SJSA1 (cell line): ENCODE measurements at regions not wholly inside any gene's neighbourhood (a gene's known extent, or its start where the extent isn't known, plus 50 kb on each side); places are given as distances from the start of the nearest gene placed in this dataset.

Source experiments
- DNase-seq, 2 experiments: peaks; one replicate each; pipeline ENCODE4 v3.0.0-alpha.2; 2015 to 2020; ENCODE audit warnings: low spot score in 2 of 2, low read depth in 1 of 2
- H3K27ac ChIP-seq: fragments of 250-450 bp; sonication (Bioruptor Pico); 2 replicates; pipeline ENCODE4 v1.5.1; 2020; ENCODE audit warnings: mild to moderate bottlenecking, moderate library complexity
- H3K27me3 ChIP-seq: fragments of 250-450 bp; sonication (Bioruptor Pico); replicated peaks from 2 replicates; pipeline ENCODE4 v1.5.1; 2020; ENCODE audit warnings: mild to moderate bottlenecking, moderate library complexity
- H3K36me3 ChIP-seq: fragments of 250-450 bp; sonication (Bioruptor Pico); 2 replicates; pipeline ENCODE4 v1.5.1; 2020; ENCODE audit warnings: mild to moderate bottlenecking
- H3K4me1 ChIP-seq: fragments of 250-450 bp; sonication (Bioruptor Pico); replicated peaks from 2 replicates; pipeline ENCODE4 v1.6.1; 2021; ENCODE audit warnings: mild to moderate bottlenecking
- H3K4me3 ChIP-seq: fragments of 250-450 bp; sonication (Bioruptor Pico); 2 replicates; pipeline ENCODE4 v1.5.1; 2020; ENCODE audit warnings: mild to moderate bottlenecking
- H3K9me3 ChIP-seq: fragments of 250-450 bp; sonication (Bioruptor Pico); replicated peaks from 2 replicates; pipeline ENCODE4 v1.5.1; 2020; ENCODE audit warnings: mild to moderate bottlenecking

DNA sequence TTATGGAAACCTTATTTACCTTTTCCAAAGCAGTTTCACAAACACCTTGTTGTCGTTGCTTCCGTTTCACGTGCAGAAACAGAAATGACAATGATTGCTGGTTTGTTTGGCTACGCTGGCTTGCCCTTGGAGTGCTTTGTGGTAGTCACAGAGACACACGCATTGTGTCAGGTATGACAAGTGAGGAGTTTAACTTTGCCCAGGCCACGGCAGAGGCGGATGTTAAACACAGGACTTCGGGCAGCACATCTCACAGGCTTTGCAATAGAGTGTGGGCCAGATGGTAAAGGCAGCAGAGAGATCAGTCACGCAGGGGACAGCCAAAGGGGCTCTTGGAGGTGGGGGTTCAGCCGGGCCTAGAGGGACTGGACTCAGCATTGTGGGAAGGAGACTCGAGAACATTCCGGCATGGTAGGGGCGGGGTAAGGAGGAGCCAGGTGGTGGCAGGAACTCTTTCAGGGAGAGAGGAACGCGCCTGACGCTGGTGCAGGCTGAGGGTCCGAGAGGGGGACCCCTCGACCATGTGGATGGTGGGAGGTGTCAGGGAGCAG is 59.8 kb upstream of the KCNA1 start:
- Histone ChIP-seq H3K9me3 (no peaks in the 10 kb centered on the region), H3K36me3 (no peaks in the 10 kb centered on the region), H3K27me3 (peaks cover 4% of the 10 kb centered on the region), H3K27ac (no peak overlapping the region), H3K4me3 (no peak overlapping the region), H3K4me1 (no peaks in the 10 kb centered on the region)
- DNase-seq: no peak

DNA sequence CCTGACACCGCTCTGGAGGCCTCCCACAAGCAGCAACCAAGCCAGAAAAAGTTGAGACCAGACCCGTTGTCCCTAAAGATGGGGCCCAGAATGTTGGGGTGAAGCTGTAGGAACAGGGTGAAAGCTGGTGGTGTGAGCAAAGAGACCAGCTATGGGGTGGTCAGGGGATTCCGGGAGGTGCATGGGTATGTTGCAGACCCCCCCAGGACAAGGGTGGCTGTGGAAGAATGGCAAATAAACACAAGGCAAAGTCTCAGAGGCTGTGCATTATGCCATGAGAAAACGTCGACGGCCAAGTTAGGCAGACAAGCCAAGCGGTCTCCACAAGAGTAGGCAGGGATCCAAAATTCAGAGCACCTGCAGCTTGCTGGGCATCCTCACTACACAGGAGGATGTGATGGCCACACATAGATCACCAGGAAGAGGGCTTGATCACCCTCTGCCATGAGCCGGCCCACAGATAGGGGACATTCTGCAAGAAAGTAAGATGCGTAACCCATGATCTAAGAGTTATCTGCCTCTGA is 58.8 kb upstream of the KCNA1 start:
- no peak overlapping the region for H3K4me3 ChIP-seq
- no peak for DNase-seq
- H3K27ac ChIP-seq: no peak overlapping the region
- H3K36me3 ChIP-seq: no peaks in the 10 kb centered on the region
- H3K27me3 ChIP-seq: peaks cover 4% of the 10 kb centered on the region
- H3K4me1 ChIP-seq: no peaks in the 10 kb centered on the region
- H3K9me3 ChIP-seq: no peaks in the 10 kb centered on the region

GRCh38 chr12:4852308-4852707 is 57.4 kb upstream of the KCNA1 start:
- H3K4me3 ChIP-seq: no peak overlapping the region
- H3K36me3 ChIP-seq: no peaks in the 10 kb centered on the region
- no peak for DNase-seq
- H3K4me1 ChIP-seq: no peaks in the 10 kb centered on the region
- no peaks in the 10 kb centered on the region for H3K9me3 ChIP-seq
- H3K27ac ChIP-seq: no peak overlapping the region
- H3K27me3 ChIP-seq: peaks cover 14% of the 10 kb centered on the region

DNA sequence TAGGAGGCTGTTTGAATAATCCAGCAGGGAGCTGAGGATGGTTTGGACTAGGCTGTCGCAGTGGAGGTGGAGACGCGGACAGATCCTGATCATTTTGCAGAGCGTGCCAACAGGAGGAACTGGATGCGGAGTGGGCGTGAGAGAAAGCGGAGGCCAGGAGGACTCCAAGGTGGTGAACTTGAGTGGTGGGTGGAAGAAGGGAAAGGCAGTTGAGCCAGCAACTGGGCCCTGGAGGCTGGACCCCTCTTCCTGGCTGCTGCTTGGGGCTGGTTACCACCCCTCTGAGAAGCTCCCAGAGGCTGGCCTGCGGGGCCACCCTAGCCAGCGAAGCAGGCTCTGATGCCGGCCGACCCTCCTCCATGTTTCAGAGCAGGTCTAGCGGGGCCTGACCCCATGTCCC is 56.8 kb upstream of the KCNA1 start:
- no peaks in the 10 kb centered on the region for H3K9me3 ChIP-seq
- no peak overlapping the region for H3K4me3 ChIP-seq
- no peak overlapping the region for H3K27ac ChIP-seq
- no peaks in the 10 kb centered on the region for H3K4me1 ChIP-seq
- DNase-seq: no peak
- peaks cover 21% of the 10 kb centered on the region for H3K27me3 ChIP-seq
- H3K36me3 ChIP-seq: no peaks in the 10 kb centered on the region

GRCh38 chr12:4855121-4855924 is 54.4 kb upstream of the KCNA1 start:
- Histone ChIP-seq H3K9me3 (no peaks in the 10 kb centered on the region), H3K4me1 (no peaks in the 10 kb centered on the region), H3K4me3 (no peak overlapping the region), H3K27me3 (peaks cover 37% of the 10 kb centered on the region), H3K27ac (no peak overlapping the region), H3K36me3 (no peaks in the 10 kb centered on the region)
- DNase-seq: peak; percentile 64 to 66

DNA sequence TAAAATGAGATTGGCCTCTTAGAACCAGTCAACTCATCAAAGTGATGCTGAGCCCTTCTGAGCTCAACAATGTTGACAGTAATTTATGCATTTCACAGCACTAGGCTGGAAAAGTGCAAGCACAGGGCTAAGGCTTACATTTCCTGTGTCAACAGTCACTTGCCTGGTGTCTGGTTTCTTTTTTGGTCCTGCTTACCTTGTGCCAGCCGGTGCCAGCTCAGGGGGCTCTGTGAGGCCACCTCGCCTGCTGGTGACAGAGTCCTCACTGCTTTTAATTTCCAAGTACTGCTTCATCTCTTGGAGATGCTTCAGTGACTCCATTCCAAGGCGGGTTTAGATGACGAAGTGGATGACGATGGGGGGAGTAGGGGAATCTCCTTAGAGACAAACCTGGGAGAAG is 53.1 kb upstream of the KCNA1 start:
- Histone ChIP-seq H3K4me1 (no peaks in the 10 kb centered on the region), H3K36me3 (no peaks in the 10 kb centered on the region), H3K9me3 (no peaks in the 10 kb centered on the region), H3K27me3 (peaks cover 39% of the 10 kb centered on the region), H3K4me3 (no peak overlapping the region), H3K27ac (no peak overlapping the region)
- no peak for DNase-seq

GRCh38 chr12:4857472-4858291 is 52.0 kb upstream of the KCNA1 start:
- H3K9me3 ChIP-seq: no peaks in the 10 kb centered on the region
- H3K36me3 ChIP-seq: no peaks in the 10 kb centered on the region
- no peak overlapping the region for H3K27ac ChIP-seq
- H3K27me3 ChIP-seq: peaks cover 39% of the 10 kb centered on the region
- no peaks in the 10 kb centered on the region for H3K4me1 ChIP-seq
- peak; percentile 52 to 65 for DNase-seq
- H3K4me3 ChIP-seq: no peak overlapping the region

- Histone ChIP-seq H3K27me3 (peaks cover 39% of the 10 kb centered on the region), H3K4me1 (no peaks in the 10 kb centered on the region), H3K36me3 (no peaks in the 10 kb centered on the region), H3K4me3 (no peak overlapping the region), H3K9me3 (no peaks in the 10 kb centered on the region), H3K27ac (no peak overlapping the region)
- DNase-seq: no peak
Observed at GRCh38 chr12:4858386-4858785, 51.3 kb upstream of the KCNA1 start.

GRCh38 chr12:4859478-4860210 is 50.1 kb upstream of the KCNA1 start:
- Histone ChIP-seq H3K9me3 (no peaks in the 10 kb centered on the region), H3K27me3 (peaks cover 51% of the 10 kb centered on the region), H3K4me1 (no peaks in the 10 kb centered on the region), H3K4me3 (no peak overlapping the region), H3K36me3 (no peaks in the 10 kb centered on the region), H3K27ac (no peak overlapping the region)
- DNase-seq: no peak
